ENCODE measurements at regions not wholly inside any gene's neighbourhood (a gene's known extent, or its start where the extent isn't known, plus 50 kb on each side); places are given as distances from the start of the nearest gene placed in this dataset.
A peak's percentile ranks its signal among the peaks of the same experiment; 100 is the strongest.
"Not testable (repeated sequence)": the region's sequence is repeated elsewhere in the genome, so short reads cannot be mapped to it uniquely, and the experiment has no call there.

GRCh38 chr5:42241636-42242035, 181.6 kb upstream of the GHR start:
- DNase-seq (ENCODE audit: low read depth) = no peak

DNA sequence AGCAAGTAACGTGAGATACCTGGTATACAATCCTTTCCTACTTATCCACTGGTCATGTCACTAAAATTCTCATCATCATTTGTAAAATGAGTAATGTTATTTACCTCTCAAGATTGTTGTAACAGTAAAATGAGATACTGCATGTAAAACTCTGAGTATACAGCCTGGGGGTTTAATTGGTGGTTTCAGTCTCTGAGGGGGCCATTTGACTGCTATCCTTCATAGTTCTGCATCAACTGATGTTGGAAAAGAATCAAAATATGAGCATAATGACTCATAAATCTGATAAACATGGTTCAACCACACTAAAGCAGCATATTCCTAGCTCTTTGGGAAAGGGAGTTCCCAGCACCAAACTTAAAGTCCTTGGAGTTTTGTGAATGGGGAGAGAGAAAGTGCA, 181.0 kb upstream of the GHR start:
- no peak for DNase-seq (ENCODE audit: low read depth)

DNA sequence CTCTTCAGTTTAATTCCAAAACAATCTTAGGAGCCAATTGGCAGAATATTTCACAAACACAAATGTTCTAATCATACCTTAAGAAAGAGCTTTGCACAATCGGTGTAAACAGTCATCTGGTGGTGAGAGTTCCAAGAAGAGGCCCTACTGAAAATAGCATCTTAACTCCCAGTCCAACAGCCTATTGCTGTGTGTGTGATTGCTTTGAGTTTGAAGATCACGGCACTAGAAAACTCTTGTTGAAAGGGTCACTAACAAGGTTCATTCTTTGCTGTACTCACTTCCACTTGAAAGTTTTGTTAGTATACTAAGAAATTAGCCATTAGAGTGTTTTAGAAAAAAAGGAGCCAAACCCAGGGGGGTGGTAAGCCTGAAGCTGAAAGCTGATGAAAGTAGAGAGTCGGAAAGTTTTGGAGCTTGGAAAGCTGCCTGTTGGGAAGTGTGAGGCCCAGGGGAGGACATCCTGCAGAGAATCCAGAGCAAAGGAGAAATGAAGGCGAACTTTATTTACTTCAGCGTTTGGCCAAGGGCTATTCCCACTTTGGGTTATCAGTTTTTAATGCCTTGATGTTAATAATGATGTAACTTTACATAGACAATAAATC, 180.3 kb upstream of the GHR start:
- DNase-seq (ENCODE audit: low read depth) = no peak

GRCh38 chr5:42252306-42252705, 170.9 kb upstream of the GHR start:
- no peak for DNase-seq (ENCODE audit: low read depth)

- DNase-seq (ENCODE audit: low read depth) = not testable (repeated sequence)
These were observed 163.3 kb upstream of the GHR start for GRCh38 chr5:42259914-42260313.

- no peak for DNase-seq (ENCODE audit: low read depth)
These were observed 156.1 kb upstream of the GHR start for GRCh38 chr5:42267091-42267490.

DNA sequence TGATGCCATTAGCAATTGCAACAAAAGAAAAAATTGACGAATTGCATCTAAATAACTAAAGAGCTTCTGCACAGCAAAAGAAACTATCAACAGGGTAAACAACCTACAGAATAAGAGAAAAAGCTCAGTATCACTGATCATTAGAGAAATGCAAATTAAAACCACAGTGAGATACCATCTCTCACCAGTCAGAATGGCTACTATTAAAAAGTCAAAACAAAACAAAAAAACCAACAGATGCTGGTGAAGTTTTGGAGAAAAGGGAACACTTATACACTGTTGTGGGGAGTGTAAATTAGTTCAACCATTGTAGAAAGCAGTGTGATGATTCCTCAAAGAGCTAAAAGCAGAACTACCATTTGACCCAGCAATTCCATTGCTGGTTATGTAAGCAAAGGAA, 155.1 kb upstream of the GHR start:
- not testable (repeated sequence) for DNase-seq (ENCODE audit: low read depth)

- DNase-seq (ENCODE audit: low read depth) = peak; percentile 17
These were observed 154.6 kb upstream of the GHR start for GRCh38 chr5:42268630-42269029.

DNA sequence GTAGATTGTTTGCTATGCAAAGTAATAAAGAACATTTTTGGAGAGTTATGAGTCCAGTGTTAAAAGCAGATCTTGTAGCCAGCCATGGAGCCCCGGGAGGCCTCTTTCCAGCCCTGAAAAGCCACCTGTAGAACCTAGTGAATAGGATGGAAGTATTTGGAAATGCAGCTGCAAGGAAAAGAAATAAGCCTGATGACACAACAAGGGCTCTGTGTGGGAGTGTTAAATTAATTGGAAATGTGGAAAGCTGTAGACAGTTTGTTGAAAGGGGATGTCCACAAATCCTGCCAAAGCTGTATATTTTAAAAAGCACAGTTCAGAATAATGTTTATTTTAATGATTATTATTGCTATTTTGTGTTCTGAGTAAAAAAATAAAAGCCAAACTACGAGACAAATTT, 152.5 kb upstream of the GHR start:
- no peak for DNase-seq (ENCODE audit: low read depth)

DNA sequence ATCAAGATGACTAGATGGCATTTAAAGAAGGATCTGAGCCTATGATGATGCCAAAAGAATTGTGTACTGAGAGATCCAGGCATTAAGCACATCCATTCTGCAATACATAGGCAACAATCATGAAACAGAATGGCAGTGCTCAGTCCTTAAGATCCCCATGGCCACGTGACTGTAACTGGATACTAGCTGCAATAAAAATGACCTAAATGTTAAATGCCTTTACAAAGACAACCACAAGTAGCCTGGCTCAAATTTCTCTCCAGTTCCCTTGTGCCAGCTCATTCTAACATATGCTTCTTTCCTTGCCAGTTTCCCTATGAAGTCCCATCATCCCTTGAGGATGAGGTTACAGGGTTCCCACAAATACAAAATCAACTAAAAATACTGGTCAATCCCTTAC, 148.3 kb upstream of the GHR start:
- peak; percentile 0 for DNase-seq (ENCODE audit: low read depth)

DNA sequence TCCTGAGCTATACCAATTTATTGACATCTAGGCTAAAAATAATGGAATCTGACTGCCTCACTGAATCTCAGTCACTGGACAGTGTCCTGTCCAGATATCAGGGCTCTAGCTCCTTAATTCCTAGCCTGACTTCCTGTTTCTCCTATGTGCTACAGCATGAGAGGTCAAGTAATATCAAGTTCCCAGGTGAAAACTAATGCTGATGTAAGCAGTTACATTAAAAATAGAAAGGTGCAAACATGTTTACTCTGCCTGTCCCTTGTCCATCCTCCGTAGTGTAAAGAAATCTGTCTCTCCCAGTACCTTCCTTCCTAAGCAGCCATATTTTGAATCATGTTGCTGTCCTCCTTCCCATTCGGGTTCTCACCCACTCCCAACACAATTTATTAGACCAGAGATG, 145.9 kb upstream of the GHR start:
- no peak for DNase-seq (ENCODE audit: low read depth)

DNA sequence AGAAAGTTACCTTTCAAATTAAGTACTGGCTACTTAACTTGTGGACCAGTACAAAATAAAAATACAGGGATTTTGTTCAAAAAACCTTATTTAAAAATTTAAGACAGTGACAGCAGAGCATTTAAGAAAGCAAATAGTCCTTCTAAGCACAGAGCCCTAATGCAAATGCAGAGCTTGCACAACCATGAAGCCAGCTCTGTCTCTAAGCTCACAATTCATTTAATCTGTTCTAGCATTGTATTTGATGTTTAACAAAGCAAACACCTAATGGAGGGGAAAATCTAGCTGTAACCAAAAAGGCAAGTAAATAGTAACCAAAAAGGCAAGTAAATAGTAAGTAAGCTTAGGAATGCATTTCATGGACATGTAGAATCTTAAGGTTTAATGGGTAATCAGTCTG, 138.7 kb upstream of the GHR start:
- no peak for DNase-seq (ENCODE audit: low read depth)

DNA sequence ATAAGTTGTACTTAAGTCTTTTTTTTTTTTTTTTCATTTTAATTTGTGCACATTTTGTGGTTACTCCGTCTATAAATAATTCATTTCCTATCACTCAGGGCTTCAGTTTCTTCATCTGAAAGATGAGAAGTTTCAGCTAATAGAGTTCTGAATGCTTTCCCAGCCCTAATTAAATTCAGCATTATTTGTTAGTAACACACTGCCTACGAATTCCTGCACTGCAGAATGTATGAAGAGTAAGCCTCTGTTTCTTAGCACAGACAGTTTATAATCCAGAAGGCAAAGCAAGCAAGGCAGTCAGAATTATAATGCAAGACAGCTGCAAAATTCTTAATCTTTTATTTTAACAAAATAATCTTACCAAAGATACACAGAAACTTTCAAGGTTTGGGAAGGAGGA, 138.0 kb upstream of the GHR start:
- no peak for DNase-seq (ENCODE audit: low read depth)

DNA sequence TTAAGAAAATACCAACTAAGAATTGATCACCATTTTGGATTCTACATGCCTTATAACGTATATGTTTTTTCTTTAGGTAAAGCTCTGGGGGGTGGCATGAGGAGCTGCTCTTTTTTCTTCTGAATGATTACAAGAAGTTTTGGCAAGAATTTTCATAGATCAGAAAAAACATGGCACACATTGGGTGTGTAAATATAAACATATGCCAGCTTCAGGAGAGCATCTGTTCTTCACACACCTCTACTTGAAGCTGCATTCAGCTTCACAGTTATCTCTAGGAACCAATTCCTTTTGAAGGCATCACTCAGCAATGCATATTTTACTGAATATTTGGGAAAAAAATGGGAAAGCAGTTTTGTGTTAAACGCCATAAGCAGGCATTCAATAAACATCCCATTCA, 122.7 kb upstream of the GHR start:
- no peak for DNase-seq (ENCODE audit: low read depth)

GRCh38 chr5:42301349-42301748, 121.9 kb upstream of the GHR start:
- DNase-seq (ENCODE audit: low read depth) = peak; percentile 2

DNA sequence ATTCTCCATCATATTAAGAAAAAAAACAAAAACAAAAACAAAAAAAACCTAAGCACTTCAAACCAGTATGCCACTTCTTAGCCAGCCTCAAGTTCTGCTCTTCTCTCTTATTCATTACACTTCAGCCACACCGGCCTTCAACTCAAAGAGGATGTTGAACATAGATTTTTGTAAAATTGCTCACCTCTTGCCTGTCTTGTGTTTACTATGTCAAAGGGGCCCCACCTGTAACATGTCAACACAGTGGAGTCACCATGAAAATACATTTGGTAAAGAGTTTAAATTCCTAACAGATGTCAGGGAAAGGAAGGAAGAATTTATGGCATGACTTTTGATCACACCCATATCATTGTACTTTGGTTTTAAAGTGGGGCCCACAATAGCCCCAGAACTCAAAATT, 121.1 kb upstream of the GHR start:
- no peak for DNase-seq (ENCODE audit: low read depth)

- DNase-seq (ENCODE audit: low read depth) = no peak
These were observed 117.0 kb upstream of the GHR start for GRCh38 chr5:42306287-42306686.

DNA sequence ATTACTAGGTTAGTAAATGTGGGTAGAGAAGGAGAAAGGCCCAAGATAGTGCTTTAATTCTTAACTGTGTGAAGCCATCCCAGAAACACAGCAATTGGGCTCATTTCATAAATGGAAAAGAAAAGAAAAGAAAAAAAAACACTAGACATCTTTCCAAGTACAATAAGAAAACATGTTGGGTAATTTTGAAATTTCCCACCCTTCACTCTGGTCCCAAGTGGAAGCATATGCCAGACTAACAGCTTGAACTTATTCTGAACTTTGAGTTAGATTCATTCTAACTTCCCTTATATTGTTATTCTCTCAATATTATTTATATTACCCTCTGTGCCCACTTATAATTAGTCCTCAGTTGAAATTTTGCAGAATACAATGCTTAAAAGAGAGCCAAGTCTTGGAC, 113.4 kb upstream of the GHR start:
- DNase-seq (ENCODE audit: low read depth) = no peak

DNA sequence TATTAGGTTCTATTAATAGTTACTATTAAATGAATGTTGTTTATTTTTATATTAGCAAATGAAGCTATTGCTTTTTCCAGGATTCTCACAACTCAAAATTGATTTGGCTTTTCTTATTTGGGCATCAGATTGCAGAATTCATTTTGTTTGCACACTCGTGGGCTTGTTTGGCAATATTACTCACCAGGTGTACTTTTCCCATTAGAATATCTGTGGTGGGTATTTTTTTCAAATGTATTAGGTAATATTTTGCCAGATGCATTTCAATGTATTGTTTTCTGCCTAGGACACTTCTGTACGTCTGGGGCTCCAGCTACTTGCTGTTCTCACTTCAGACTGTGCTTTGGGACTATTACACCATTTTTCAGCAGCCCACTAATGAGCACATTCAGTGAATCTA, 108.0 kb upstream of the GHR start:
- no peak for DNase-seq (ENCODE audit: low read depth)

DNA sequence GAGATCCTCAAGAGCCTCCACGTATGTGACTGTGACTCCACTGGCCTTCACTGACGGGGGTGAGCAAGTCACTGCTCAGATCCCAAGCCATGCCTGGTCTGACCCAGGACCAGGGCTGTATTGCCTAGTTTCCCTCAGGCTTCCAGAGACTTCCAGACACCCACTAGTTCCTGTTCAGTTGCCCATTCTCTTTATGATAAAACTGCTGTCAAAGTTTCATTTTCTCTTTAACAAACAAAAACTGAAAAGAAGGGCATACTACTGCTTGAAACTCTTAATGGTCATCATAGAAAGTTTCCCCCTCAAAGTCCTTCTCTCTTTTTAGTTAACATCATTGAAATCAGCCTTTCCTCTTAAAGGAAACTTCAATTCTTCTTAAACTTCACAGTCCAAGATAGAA, 105.7 kb upstream of the GHR start:
- DNase-seq (ENCODE audit: low read depth) = no peak

GRCh38 chr5:42319546-42319945, 103.7 kb upstream of the GHR start:
- not testable (repeated sequence) for DNase-seq (ENCODE audit: low read depth)

- no peak for DNase-seq (ENCODE audit: low read depth)
These were observed 101.5 kb upstream of the GHR start for GRCh38 chr5:42321785-42322184.

DNA sequence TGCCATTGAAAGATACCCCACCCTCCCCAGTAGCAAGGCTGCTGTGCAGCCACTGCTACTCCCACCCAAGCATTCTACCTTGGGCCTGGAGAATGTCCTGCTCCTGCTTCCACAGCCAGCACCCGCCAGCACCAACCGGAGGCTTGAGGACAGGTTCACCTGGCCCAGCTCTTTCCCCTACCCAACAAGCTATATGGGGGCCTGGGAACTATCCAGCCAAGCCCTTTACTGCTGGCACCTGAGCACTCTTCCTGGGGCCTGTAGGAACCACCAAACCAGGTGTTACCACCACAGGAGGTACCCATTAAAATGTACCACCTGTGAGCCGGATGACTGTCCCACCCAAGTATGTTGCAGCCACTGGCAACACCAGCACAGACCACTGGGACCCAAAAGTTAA, 86.1 kb upstream of the GHR start:
- DNase-seq (ENCODE audit: low read depth) = no peak

- no peak for DNase-seq (ENCODE audit: low read depth)
These were observed 85.6 kb upstream of the GHR start for GRCh38 chr5:42337607-42338006.

All from LHCN-M2 (cell line).